ENCODE measurements at regions not wholly inside any gene's neighbourhood (a gene's known extent, or its start where the extent isn't known, plus 50 kb on each side); places are given as distances from the start of the nearest gene placed in this dataset.

DNA sequence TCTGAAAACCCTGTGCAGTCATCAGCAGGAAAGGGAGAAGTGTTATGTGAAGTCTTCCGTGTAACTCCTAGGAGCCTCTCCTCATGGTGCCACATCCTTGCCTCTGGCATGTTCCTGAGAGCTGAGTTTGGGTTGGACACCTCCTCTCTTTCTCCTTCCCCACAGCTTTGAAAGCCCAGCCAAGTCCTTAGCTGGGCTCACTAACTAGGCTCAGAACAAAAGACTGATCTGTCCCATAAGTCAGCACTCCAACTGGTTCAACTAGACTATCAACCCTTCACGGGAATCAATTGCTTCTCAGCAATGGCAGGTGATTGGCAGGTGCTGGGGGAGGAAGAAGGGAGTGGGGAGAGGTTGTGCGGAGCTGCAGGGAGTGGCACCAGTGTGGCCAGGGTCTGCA lies 509.9 kb upstream of the B3GAT1 start:
- H3K4me3 ChIP-seq: no peak overlapping the region
- H3K27ac ChIP-seq: no peak overlapping the region
- no peaks in the 10 kb centered on the region for H3K4me1 ChIP-seq (replicated peaks in 1 of 2)
- H3K27me3 ChIP-seq: no peaks in the 10 kb centered on the region
- H3K9me3 ChIP-seq (replicated peaks in 1 of 3): no peaks in the 10 kb centered on the region
- DNase-seq: no peak
- no peak for TF ChIP-seq POLR2A (IDR thresholded peaks at IDR 0.05)
- TF ChIP-seq, protein P1, sequence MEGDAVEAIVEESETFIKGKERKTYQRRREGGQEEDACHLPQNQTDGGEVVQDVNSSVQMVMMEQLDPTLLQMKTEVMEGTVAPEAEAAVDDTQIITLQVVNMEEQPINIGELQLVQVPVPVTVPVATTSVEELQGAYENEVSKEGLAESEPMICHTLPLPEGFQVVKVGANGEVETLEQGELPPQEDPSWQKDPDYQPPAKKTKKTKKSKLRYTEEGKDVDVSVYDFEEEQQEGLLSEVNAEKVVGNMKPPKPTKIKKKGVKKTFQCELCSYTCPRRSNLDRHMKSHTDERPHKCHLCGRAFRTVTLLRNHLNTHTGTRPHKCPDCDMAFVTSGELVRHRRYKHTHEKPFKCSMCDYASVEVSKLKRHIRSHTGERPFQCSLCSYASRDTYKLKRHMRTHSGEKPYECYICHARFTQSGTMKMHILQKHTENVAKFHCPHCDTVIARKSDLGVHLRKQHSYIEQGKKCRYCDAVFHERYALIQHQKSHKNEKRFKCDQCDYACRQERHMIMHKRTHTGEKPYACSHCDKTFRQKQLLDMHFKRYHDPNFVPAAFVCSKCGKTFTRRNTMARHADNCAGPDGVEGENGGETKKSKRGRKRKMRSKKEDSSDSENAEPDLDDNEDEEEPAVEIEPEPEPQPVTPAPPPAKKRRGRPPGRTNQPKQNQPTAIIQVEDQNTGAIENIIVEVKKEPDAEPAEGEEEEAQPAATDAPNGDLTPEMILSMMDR (IDR thresholded peaks at IDR 0.05): no peak
- no peaks in the 10 kb centered on the region for H3K36me3 ChIP-seq (replicated peaks in 1 of 2)
- WGBS, 4 donors: 46 to 58% (median 54%) methylated on average over 3 of the region's 3 CpGs
- intact Hi-C loops (cut with DNase I): no loop called here

DNA sequence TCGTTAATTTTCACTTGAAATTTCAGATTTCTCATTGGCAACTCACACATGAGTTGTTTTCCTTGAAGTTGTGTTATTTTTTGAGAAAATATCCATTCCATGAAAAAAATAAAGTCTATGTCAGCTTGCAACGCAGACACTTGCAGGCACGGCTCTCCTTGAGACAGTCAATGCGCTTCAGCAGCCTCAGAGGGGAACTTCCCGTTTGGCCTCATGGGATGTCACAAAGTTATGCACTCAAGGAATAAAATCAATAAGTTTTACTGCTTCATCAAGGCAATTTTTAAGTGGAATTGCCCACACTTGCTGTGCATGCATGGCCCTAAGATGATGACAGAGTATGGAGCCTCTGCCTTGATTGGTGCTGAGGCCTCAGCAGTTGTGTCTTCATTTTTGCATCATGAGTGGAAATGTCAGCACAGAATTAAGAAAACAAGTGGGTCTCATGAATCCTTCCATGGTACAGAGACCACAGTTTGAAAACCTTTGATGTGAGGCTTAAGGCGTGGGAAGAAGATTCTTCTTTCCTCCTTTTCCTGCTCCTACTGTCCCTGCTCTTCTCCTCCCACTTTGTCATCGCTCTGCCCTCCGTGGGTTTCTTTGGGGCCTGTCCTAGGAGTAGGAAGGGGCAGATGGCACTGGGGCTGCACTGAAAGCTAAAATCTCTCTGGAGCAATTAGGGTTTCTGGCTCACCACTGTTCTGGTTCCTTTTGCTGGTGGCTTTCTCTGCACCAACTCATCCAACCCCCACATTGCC lies 509.0 kb upstream of the B3GAT1 start:
- TF ChIP-seq, protein P1 (IDR thresholded peaks at IDR 0.05): no peak
- TF ChIP-seq POLR2A (IDR thresholded peaks at IDR 0.05): no peak
- Histone ChIP-seq H3K27ac (no peak overlapping the region), H3K36me3 (replicated peaks in 1 of 2) (no peaks in the 10 kb centered on the region), H3K9me3 (replicated peaks in 1 of 3) (no peaks in the 10 kb centered on the region), H3K4me3 (no peak overlapping the region), H3K4me1 (replicated peaks in 1 of 2) (no peaks in the 10 kb centered on the region), H3K27me3 (no peaks in the 10 kb centered on the region)
- 64 to 69% (median 69%) methylated on average over 8 of the region's 8 CpGs for WGBS, 4 donors
- DNase-seq: no peak
- intact Hi-C loops (cut with DNase I): no loop called here

DNA sequence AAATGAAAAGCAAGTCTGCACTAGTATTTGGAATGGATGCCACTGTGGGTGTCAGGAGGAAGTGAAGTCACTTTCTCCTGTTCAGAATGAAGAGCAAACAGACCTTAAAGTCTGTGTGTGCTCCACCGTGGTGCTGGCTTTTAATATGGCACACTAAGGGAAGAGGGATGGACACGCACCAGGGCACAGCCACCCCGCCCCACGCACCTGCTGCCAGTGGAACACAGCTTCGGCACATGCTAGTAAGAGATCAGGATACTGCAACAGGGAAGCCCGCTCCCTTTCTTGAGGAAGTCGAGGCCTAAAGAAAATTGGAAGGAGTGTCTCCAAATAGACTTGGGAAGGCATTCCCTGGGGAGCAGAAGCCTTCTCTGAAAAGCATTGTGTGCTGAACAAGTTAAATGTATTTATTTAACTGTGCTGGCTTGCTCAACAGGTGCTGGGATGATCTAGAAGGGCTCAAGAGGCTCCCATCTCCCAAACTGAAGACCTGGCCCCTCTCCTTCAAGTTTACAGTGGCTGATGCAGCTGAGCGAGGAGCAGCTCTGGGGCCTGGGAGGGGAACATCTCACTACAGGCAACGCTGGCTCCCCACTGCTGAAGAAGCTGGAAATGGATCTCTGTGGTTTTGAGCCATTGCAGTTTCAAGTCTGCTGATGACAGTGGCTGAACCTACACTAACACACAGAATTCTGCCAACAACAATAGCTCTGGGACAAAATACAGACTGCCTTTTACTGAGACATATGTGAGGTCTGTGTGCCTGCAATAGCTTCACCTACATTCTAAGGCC lies 504.6 kb upstream of the B3GAT1 start:
- no peak for DNase-seq

DNA sequence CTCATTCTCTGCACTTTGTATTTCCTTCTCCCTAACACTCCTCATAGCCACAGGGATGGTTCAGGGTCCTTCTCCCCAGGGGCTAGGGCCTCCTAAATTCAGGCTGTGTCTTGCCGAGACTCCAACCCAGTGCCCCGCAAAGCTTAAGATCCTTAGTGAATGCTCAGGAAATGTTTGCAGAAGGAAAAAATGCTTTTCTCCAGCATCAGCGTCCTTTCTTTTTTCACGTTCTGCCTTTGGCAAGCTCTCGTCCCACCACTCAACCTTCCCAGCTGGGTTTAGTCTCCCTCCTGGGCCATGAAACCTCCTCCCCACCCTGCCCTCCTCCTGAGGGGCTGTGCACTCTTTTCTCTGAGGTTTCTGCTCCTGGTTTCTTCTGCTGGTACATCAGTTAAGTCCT lies 503.8 kb upstream of the B3GAT1 start:
- Histone ChIP-seq H3K27ac (no peak overlapping the region), H3K27me3 (no peaks in the 10 kb centered on the region), H3K9me3 (replicated peaks in 1 of 3) (no peaks in the 10 kb centered on the region), H3K4me1 (replicated peaks in 1 of 2) (no peaks in the 10 kb centered on the region), H3K4me3 (no peak overlapping the region), H3K36me3 (replicated peaks in 1 of 2) (no peaks in the 10 kb centered on the region)
- WGBS, 4 donors: 68 to 80% (median 75%) methylated on average over 5 of the region's 5 CpGs
- intact Hi-C loops (cut with DNase I): no loop called here
- no peak for DNase-seq
- TF ChIP-seq, protein P1 (IDR thresholded peaks at IDR 0.05): no peak
- TF ChIP-seq POLR2A (IDR thresholded peaks at IDR 0.05): no peak

More for the DNA sequence above, 504.6 kb upstream of the B3GAT1 start:
- Histone ChIP-seq H3K9me3 (replicated peaks in 1 of 3) (no peaks in the 10 kb centered on the region), H3K4me3 (no peak overlapping the region), H3K27me3 (no peaks in the 10 kb centered on the region), H3K4me1 (replicated peaks in 1 of 2) (no peaks in the 10 kb centered on the region), H3K27ac (no peak overlapping the region), H3K36me3 (replicated peaks in 1 of 2) (no peaks in the 10 kb centered on the region)
- 80 to 86% (median 82%) methylated on average over 9 of the region's 9 CpGs for WGBS, 4 donors
- intact Hi-C loops (cut with DNase I): no loop called here
- TF ChIP-seq POLR2A (IDR thresholded peaks at IDR 0.05): no peak
- TF ChIP-seq, protein P1 (IDR thresholded peaks at IDR 0.05): no peak

Data from adrenal gland (tissue), 9 donors.